ENCODE measurements at regions not wholly inside any gene's neighbourhood (a gene's known extent, or its start where the extent isn't known, plus 50 kb on each side); places are given as distances from the start of the nearest gene placed in this dataset.

GRCh38 chr3:28590860-28591259, 242.2 kb upstream of the AZI2 start:
- no peak for DNase-seq (ENCODE audit: low read depth)
- TF ChIP-seq CTCF (IDR thresholded peaks at IDR 0.05; ENCODE audit: insufficient read depth, low read depth, low read length): no peak
- H3K4me3 ChIP-seq (ENCODE audit: low read depth, low read length): no peak overlapping the region

- no peak overlapping the region for H3K4me3 ChIP-seq (ENCODE audit: low read depth, low read length)
- TF ChIP-seq CTCF (IDR thresholded peaks at IDR 0.05; ENCODE audit: insufficient read depth, low read depth, low read length): no peak
- DNase-seq (ENCODE audit: low read depth): no peak
Measured at GRCh38 chr3:28595372-28595771, 246.7 kb upstream of the AZI2 start.

GRCh38 chr3:28597452-28597851, 248.8 kb upstream of the AZI2 start:
- DNase-seq (ENCODE audit: low read depth): no peak

GRCh38 chr3:28598165-28598564, 249.5 kb upstream of the AZI2 start:
- no peak overlapping the region for H3K4me3 ChIP-seq (ENCODE audit: low read depth, low read length)
- no peak for DNase-seq (ENCODE audit: low read depth)
- no peak for TF ChIP-seq CTCF (IDR thresholded peaks at IDR 0.05; ENCODE audit: insufficient read depth, low read depth, low read length)

More at GRCh38 chr3:28597452-28597851, 248.8 kb upstream of the AZI2 start:
- H3K4me3 ChIP-seq (ENCODE audit: low read depth, low read length): no peak overlapping the region
- no peak for TF ChIP-seq CTCF (IDR thresholded peaks at IDR 0.05; ENCODE audit: insufficient read depth, low read depth, low read length)

- TF ChIP-seq CTCF (IDR thresholded peaks at IDR 0.05; ENCODE audit: insufficient read depth, low read depth, low read length): no peak
- no peak overlapping the region for H3K4me3 ChIP-seq (ENCODE audit: low read depth, low read length)
- DNase-seq (ENCODE audit: low read depth): no peak
Measured at GRCh38 chr3:28601291-28601690, 252.7 kb upstream of the AZI2 start.

GRCh38 chr3:28606283-28606682, 257.7 kb upstream of the AZI2 start:
- H3K4me3 ChIP-seq (ENCODE audit: low read depth, low read length): no peak overlapping the region
- no peak for TF ChIP-seq CTCF (IDR thresholded peaks at IDR 0.05; ENCODE audit: insufficient read depth, low read depth, low read length)

GRCh38 chr3:28612232-28612631, 263.6 kb upstream of the AZI2 start:
- TF ChIP-seq CTCF (IDR thresholded peaks at IDR 0.05; ENCODE audit: insufficient read depth, low read depth, low read length): no peak
- DNase-seq (ENCODE audit: low read depth): no peak
- H3K4me3 ChIP-seq (ENCODE audit: low read depth, low read length): no peak overlapping the region

More at GRCh38 chr3:28606283-28606682, 257.7 kb upstream of the AZI2 start:
- no peak for DNase-seq (ENCODE audit: low read depth)
